GM21423 (cell line): ENCODE measurements at regions not wholly inside any gene's neighbourhood (a gene's known extent, or its start where the extent isn't known, plus 50 kb on each side); places are given as distances from the start of the nearest gene placed in this dataset.
"Not testable (repeated sequence)": the region's sequence is repeated elsewhere in the genome, so short reads cannot be mapped to it uniquely, and the experiment has no call there.

Source experiments
- ATAC-seq: cut with Tn5 transposase; IDR thresholded peaks from one replicate; pipeline ENCODE4 v1.9.1; 2021; ENCODE audit warnings: mild to moderate bottlenecking, moderate library complexity; ENCODE audit not compliant: unreplicated experiment

DNA sequence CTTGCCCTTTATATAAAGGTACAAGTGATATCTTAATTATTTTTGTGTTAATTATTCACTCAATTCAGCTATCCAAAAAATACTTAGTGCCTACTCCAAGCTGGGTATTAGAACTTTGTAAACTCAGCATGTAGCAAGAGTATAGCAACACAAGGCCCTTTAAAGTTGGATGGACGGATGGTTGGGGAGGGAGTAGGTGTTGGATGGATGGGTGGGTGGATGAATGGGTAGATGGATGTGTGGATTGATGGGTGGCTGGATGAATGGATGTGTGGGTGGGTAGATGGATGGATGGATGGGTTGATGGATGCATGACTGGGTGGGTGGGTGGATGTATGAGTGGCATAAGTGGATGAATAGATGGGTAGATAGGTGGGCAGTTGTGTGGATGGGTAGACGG, 211.5 kb downstream of the BANP start:
- not testable (repeated sequence) for ATAC-seq

DNA sequence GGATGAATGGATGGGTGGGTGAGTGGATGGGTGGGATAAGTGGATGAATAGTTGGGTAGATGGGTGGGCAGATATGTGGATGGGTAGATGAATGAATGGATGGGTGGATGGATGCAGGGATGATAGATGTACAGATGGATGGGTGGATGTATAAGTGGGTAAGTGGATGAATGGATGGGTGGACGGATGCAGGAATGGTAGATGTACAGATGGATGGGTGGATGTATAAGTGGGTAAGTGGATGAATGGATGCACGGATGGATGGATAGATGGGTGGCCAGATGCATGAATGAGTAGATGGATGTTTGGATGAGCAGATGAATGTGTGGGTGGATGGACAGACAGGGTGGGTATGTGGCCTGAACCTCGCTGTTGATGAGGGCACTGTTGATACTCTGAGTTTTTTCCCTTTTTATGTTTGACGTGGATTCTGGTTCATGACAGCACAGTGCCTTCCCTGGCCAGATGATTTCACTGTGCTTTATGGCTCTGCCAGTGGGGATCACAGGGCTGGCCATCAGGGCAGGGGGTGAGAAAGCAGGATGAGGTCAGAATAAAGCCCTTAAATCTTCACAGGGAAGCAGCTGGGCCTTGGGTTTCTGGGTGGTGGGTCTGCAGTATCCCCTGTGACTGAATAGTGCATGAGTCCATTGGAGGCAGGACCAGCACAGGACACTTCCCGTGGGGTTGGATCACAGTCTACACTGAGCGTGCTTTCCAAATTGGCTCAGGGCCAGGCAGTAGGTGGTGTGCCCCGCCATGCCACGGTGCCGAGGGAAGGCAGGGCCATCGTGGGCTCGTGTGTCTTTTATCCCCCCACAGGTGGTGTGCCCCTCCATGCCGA, 213.2 kb downstream of the BANP start:
- not testable (repeated sequence) for ATAC-seq

DNA sequence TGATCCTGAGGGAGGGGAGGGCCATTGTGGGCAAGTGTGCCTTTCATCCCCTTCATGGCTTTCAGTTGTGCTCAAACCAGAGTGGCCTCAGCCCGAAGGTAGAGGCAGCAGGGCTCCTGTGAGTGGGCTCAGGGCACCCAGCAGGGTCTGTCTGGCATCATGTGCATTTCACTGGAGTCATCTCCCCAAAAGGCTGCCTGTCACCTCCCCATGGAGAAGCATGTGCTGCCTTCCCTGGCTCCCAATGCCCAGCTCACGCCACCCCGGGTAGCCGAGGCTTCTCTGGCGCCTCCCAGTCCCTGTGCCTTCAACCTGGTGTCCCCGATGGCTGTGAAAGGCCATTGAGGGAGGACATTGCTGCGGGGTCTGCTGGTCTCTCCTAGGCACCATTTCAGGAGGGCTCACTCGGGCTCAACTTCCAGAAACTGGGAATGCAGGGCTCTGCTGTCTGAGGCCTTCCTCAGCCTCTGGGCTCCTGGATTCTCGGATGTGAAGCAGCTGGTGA, 213.9 kb downstream of the BANP start:
- ATAC-seq = not testable (repeated sequence)

DNA sequence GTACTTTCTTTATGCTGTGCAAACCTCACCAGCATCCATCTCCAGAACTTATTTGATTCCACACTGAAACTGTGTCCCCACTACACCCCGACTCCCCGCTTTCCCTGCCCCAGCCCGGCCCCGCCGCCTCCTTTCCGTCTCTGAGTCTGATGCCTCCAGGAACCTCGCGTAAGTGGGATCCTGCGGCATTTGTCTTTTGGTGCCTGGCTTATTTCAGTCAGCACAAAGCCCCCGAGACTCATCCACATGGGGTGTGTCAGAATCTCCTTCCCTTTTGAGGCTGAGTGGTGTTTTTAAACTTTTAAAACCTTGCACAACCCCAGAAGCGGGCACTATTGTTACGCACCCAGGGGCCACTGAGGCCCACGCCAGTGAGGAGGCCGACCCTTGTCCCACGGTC, 214.4 kb downstream of the BANP start:
- ATAC-seq = not testable (repeated sequence)

DNA sequence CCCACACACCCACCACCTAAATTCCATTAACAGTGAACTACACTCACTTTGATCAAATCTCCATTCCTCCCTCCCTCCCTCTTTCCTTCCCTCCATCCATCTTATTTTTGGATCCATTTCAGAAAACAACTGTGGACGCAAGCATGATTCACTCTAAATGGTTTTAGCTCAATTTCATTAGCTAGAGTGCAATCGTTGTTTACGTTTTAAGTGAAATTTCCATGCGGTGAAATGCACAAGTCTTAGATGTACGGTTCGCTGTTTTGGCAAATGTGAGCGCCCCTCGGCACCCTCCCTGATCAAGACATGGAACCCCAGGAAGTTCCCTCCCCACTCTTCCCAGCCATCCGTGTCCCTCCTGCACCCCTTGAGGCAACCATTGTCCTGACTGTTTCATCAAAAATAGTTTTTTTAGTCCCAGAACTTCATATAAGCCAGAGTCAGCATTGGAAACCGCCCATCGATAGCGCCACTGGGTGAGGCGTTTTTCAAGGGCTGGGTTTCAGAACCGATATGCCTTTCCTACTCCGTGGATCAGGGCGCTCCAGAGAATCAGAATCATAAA, 215.1 kb downstream of the BANP start:
- not testable (repeated sequence) for ATAC-seq

DNA sequence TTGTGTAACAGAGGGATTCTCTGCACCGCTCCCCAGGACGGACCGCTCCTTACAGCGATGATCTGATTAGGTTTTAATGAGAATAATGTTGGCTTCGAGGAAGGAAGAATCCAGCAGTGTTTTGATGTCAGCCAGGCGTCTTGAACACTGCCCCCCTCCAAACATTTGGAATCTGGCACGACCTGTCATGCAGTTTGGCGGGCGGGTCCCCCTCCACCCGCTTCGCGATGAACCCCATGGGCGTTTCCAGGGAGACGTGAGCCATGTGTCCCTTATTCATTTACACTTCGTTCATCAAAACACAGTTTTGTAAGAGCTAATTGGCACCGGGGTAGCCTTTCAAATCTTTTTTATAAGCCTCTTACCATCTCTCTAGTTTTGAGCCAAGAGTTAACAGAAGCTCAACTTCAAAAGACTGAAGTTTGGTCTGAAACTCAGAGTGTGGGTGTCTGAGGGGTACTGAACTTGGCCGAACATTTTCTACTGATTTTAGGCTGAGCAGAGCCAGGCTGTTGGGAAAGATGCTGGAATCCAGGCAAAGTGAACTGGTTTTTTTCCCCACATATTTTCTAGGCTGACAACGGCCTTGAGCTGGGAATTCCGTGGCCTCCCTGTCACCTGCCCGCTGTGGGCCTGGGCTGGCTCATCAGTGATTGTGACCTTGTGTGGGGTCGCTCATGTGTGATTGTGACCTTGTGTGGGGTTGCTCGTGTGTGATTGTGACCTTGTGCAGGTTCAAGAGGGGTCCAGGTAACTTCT, 214.8 kb upstream of the ZNF469 start:
- not testable (repeated sequence) for ATAC-seq

DNA sequence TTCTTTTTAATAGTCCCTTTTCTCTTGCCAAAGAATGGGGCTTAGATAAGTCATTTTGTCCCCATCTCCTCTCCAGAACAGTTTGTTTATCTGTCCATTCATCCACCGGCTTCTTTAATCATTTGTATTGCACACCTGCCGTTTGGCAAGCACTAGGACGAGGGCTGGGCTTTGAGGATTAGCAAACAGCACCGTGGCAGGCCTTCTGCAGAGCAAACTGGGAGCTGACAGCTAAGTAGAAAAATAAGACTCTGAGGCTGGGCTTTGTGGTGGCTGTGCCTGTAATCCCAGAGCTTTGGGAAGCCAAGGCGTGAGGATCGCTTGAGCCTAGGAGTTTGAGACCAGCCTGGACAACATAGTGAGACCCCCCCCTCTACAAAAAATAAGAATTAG, 214.2 kb upstream of the ZNF469 start:
- not testable (repeated sequence) for ATAC-seq

DNA sequence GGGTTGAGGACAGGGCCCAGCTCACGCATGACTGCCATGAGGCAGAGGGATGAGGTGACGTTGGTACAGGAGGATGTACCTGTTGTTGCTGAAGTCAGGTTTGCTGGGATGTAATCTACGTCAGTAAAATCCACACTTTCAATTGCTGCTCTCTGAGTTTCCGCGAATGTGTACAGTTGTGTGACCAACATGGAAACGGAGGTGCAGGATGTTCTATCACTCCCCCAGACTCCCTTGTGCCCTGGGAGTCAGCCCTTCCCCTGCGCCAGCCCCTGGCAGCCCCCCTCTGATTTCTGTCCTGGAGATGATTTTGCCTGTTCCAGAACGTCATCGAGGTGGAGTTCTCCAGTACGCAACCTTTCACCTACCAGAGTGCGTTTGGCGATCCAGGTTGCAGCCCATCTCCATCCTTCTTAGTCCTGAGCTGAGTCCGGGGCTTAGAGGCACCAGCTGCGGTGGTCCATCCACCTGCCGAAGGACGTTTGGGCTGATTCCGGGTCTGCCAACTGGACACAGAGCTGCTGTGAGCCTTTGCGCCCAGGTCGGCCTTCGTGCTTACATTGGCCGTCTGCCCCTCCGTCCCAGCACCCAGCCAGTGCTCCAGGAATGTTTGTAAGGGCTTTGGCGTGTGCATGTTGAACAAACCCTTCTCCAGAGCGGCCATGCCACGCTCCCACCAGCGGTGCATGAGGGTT, 213.5 kb upstream of the ZNF469 start:
- not testable (repeated sequence) for ATAC-seq

DNA sequence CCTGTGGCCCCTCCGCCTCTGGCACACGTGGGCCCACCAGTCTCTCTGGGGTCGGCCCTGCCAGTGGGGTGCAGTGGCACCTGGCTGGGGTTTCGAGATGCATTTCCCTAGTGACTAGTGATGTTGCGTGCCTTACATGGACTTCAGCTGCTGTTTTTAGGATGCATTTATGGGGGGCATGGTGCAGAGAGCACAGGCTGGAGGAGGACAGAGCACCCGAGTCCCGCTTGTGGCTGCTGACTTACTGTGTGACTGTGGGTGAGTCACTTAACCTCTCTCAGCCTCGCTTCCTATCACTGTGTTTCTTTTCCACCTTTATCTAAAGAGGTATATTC, 213.0 kb upstream of the ZNF469 start:
- ATAC-seq = not testable (repeated sequence)

DNA sequence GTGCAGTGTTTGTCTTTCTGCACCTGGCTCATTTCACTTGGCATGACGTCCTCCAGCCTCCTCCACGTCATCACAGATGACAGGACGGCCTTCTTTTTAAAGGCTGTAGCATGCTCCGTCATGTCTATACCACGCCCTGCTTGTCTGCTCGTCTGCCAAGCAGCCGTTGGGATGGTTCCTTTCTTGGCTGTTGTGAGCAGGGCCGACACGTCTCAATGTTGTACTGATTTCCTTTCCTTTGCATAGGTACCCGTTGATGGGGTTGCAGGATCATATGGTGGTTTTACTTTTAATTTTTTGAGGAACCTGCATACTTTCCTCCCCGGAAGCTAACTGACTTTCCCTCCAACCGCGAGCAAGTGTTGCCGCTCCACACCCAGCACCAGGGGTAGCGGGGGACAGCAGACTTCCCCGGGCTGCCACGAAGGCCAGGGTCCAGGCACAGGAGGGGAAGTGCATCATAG, 212.2 kb upstream of the ZNF469 start:
- no peak for ATAC-seq

DNA sequence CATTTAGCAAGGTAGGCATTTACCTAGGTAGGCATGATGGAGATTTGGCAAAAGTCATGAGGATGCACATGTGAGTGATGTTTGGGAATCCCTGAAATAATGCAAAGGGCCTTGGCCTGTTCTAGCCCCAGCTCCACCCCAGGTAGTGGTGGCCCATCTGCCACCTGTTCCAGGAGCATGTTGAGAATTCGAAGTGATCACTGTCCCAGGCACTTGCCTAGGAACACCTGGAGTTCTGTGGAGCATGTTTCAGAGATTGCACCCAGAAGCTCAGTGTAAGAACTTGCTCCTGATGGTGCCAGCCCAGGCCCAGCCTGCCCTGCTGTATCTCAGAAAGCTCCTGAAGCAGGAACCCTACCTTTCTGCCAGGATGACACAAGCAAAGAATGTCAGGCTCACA, 211.6 kb upstream of the ZNF469 start:
- not testable (repeated sequence) for ATAC-seq

DNA sequence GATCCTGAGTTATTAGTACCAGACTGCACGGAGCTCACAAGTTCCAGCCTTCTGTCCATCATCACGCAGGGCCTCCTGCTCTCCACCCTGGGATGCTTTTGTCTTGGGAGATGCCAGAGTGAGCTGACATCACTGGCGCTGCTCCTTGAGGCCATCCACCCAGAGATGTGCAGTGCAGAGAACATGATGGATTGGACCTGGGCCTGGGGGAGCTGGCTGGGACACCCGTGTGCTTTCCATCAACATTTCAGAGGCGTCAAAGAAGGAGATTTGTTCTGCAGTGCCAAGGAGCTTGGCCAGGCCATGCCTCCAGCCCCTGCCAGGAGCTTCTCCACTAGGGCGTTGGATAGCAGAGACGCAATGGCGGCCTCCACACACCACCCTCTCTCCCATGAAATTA, 206.6 kb upstream of the ZNF469 start:
- ATAC-seq = not testable (repeated sequence)

DNA sequence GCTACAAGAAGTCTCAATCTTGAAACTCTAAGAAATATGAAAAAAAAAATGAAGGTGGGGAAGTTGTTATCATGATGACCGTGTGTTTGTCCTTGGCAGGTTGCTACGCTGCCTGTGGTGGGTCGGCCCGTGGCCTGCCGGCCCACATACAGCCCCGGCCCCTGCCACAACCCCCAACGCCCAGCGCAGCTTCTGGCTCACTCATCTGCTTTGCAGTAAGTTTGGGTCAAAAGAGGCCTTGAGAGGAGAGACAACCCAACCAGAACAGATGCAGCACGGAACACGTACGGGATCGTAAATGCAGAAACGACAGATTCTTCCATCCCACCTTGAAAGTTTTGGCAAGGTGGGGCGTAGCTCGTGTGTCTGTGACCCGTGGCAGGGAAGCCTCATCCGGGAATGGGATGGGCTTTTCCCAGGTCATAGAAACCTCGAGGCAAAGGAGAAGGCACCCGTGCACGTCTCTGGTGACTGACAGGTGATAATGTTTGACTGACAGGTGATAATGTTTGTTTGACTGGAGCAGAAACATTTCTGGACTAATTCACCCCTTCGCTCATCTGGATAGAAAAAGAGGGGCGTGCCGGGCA, 206.1 kb upstream of the ZNF469 start:
- ATAC-seq = not testable (repeated sequence)

DNA sequence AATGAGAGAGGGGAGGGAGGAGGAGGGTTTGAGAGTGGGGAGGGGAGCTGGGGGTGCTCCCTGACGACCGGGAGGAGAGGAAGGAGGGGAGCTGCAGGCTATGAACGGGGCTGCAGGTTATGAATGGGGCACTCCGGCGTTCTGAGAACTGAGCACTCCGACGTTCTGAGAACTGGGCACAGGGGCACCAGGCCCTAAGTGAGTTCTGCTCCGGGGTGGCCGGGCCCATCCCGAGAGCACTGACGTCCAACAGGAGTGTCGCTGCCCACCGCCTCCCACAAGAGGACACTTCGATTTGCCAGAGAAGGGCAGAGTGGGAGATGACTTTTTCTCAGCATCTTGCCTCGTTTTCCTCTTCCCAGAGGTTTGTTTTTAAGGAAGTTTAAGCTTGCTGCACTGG, 204.5 kb upstream of the ZNF469 start:
- ATAC-seq = not testable (repeated sequence)

DNA sequence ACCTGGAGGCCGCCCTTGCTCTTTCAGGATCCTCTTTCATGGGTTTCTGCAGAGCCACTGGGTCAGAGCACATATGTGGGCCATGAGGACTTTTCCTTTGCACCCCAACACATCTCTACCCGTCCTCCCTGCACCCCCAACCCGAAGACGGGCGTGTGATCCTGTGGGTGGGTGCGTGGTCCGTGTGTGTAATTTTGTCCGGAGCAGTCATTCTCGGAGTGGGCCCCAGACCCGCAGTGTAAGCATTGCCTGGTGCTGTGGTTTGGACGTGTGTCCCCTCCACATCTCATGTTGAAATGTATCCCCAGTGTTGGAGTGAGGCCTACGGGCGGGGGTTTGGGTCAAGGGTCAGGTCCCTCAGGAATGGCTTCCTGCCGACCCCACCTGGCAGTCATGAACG, 203.9 kb upstream of the ZNF469 start:
- not testable (repeated sequence) for ATAC-seq

DNA sequence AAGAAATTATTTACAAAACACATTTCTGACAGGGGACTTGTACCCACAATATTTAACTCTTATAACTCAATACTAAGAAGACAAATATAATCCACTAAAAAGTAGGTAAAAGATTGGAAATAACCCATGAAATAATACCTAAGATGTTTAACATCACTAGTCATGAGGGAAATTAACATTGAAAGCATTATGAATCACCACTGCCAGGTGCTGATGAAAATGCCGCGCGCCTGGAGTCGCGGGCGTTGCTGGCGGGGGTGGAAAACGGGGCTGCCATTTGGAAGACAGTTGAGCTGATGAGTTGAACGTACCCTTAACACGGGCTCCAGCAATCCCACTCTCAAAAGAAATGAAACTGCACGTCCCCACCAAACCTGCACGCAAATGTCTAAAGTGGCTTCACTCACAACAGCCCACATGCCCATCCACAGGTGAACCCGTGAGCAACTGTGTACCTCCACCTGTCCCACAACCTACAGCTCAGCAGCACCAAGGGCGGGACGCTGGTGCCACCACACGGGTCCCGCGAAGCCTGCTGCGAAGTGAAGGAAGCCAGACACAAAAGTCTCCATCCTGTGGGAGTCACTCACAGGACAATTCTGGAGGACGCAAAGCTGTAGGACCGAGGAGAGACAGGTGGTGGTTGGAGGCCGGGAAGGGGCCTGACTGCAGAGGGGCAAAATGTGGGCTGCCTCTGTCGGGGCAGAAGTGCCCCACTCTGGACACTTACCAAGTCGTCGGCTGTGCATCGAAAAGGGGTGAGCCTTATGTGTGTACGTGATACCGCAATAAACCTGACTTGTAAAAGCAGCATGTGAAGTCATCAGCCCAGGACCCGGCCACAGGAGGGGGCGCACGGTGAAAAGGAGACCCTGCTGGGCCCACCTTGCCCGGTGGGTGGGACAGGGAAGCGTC, 199.5 kb upstream of the ZNF469 start:
- ATAC-seq = not testable (repeated sequence)

DNA sequence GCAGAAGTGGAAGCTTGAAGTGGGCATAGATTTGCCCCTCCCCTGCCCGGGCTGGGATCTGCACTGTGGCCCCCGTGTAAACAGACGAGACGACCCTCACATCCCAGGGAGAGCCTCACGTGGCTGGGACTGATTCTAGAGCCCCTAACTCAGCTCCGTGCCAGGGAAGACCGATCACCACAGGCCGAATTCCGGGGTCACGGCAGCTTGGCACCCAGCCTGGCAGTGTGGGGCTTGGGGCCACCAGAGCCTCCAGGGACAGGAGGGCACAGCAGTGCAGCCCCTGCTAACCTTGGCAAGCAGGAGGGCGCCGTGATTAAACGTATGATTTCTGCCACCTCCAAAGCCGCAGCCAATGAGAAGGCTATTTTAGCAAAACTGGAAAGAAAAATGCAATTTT, 198.7 kb upstream of the ZNF469 start:
- not testable (repeated sequence) for ATAC-seq

DNA sequence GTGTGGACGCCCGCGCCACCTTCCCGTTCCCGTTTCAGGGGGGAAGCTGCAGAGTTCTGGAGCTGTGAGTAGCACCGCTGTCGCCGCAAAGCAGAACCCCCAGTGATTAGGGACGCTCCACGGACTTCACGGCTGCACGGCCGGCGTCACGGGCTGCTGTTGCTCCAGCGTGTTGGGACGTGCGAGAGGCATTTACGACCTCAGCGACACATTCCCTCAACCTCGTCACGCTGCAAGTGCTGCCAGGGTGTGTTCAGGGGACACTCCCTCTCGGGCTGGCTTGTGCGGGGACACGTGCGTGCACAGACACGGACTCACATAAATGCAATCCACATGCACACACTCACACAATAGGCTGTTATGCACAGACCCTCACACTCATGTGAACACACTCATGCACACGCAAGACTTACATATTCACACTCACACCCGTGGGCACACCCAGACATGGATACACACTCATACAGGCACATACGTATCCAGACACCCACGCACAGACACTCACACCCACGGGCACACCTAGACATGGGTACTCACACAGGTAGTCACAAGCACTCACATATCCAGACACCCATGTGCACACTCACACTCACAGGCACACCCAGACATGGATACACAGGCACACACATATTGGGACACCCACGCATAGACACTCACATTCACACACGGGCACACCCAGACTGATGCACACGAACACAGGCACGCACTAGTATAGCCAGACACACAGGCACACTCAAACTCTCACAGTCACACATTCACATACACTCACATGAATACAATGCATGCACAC, 198.0 kb upstream of the ZNF469 start:
- not testable (repeated sequence) for ATAC-seq

DNA sequence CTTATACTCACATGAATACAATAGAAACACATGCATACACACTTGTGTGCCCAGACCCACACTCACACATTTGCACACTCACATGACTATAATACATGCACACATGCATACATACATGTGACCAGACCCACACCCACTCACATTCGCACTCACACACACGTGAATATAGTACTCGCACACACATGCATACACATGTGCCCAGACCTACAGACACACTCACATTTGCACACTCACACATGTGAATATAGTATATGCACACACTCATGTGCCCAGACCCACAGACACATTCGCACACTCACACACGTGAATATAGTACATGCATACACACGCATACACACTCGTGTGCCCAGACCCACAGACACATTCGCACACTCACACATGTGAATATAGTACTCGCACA, 197.4 kb upstream of the ZNF469 start:
- not testable (repeated sequence) for ATAC-seq
